PFSK-1 (cell line): ENCODE measurements at regions not wholly inside any gene's neighbourhood (a gene's known extent, or its start where the extent isn't known, plus 50 kb on each side); places are given as distances from the start of the nearest gene placed in this dataset.

Experiments used
- FOXP2 ChIP-seq: optimal IDR thresholded peaks from 2 replicates; pipeline ENCODE3; 2011; ENCODE audit warnings: borderline replicate concordance, control low read depth, inconsistent platforms; ENCODE audit not compliant: insufficient read depth; ENCODE audit errors: extremely low read length, extremely low read depth
- POLR2AphosphoS5 ChIP-seq: IDR thresholded peaks from 2 replicates; pipeline ENCODE4 v1.6.1; 2012; ENCODE audit warnings: low read depth, mild to moderate bottlenecking, control low read depth, low read length, moderate library complexity
- SIN3A ChIP-seq: IDR thresholded peaks from 2 replicates; pipeline ENCODE4 v1.6.1; 2012; ENCODE audit warnings: mild to moderate bottlenecking, low read length, moderate library complexity, borderline replicate concordance; ENCODE audit not compliant: insufficient read depth
- TAF1 ChIP-seq: IDR thresholded peaks from 2 replicates; pipeline ENCODE4 v1.6.1; 2012; ENCODE audit warnings: low read length, control low read depth, borderline replicate concordance; ENCODE audit not compliant: insufficient read depth
- TF ChIP-seq, protein P1 (sequence below), 2 experiments: IDR thresholded peaks; 2 replicates each; pipeline versions ENCODE4 v1.6.1 to v1.8.0; 2011 to 2012; ENCODE audit warnings: low read depth in 2 of 2, low read length in 2 of 2, control low read depth in 1 of 2, inconsistent platforms in 1 of 2, mild to moderate bottlenecking in 1 of 2, moderate library complexity in 1 of 2; ENCODE audit not compliant: insufficient read depth in 1 of 2

DNA sequence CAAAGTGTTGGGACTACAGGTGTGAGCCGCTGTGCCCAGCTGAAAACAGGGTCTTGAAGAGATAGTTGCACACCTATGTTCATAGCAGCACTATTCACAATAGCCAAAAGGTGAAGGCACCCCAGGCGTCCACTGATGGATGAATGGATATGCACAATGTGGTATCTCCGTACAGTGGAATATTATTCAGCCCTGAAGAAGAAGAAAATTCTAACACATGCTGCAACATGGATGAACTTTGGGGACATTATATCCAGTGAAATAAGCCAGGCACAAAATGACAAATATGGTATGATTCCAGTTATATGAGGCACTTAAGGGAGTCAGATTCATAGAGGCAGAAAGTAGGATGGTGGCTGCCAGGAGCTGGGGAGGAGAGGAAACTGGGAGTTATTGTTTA, 137.6 kb upstream of the WNT4 start:
- TF ChIP-seq SIN3A, result no peak
- TF ChIP-seq POLR2AphosphoS5, result no peak
- TF ChIP-seq TAF1, result no peak
- no peak for TF ChIP-seq FOXP2
- TF ChIP-seq, protein P1, sequence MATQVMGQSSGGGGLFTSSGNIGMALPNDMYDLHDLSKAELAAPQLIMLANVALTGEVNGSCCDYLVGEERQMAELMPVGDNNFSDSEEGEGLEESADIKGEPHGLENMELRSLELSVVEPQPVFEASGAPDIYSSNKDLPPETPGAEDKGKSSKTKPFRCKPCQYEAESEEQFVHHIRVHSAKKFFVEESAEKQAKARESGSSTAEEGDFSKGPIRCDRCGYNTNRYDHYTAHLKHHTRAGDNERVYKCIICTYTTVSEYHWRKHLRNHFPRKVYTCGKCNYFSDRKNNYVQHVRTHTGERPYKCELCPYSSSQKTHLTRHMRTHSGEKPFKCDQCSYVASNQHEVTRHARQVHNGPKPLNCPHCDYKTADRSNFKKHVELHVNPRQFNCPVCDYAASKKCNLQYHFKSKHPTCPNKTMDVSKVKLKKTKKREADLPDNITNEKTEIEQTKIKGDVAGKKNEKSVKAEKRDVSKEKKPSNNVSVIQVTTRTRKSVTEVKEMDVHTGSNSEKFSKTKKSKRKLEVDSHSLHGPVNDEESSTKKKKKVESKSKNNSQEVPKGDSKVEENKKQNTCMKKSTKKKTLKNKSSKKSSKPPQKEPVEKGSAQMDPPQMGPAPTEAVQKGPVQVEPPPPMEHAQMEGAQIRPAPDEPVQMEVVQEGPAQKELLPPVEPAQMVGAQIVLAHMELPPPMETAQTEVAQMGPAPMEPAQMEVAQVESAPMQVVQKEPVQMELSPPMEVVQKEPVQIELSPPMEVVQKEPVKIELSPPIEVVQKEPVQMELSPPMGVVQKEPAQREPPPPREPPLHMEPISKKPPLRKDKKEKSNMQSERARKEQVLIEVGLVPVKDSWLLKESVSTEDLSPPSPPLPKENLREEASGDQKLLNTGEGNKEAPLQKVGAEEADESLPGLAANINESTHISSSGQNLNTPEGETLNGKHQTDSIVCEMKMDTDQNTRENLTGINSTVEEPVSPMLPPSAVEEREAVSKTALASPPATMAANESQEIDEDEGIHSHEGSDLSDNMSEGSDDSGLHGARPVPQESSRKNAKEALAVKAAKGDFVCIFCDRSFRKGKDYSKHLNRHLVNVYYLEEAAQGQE (IDR thresholded peaks at IDR 0.05; ENCODE audit: insufficient read depth in 1 of 2, low read depth in 2 of 2, low read length in 2 of 2), result no peak

DNA sequence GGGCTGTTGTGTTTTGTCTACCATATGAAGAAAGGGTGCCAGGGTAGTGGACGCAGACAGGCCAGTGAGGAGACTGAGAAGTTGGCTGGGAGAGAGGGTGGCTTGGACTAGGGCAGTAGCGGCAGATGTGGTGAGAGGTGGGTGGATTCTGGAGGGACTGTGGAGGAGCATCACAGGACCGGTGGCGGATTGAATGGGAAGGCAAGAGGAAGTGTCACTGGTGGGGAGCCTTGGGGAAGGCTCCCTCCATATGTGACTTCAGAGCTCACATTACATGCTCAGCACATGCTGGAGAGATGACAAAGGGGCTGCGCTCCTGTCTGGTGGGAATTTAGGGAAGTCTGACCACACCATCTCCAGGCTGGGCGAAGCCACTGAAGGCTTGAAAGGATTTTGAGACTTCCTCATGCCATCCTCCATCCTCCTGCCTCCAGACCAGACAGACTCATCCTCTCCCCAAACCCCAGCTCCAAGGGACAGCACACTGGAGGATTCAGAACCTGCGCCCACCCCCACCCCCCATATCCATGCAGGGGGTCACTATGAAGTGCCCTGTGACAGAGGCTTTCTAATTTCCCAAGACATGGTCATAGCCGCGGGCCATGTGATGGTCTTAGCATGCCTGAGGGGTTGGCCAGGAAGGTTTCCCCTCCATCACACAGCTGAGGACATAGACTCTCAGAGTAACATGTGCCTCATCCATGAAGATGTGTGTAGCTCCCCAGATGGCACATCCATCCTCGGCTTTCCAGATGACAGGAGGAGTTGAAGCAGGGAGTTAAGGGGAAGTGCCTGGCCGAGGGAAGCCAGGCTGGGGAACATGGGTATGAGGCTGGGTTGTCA, 138.8 kb upstream of the WNT4 start:
- no peak for TF ChIP-seq TAF1
- TF ChIP-seq, protein P1 (IDR thresholded peaks at IDR 0.05; ENCODE audit: insufficient read depth in 1 of 2, low read depth in 2 of 2, low read length in 2 of 2), result no peak
- TF ChIP-seq SIN3A, result no peak
- no peak for TF ChIP-seq POLR2AphosphoS5
- no peak for TF ChIP-seq FOXP2

DNA sequence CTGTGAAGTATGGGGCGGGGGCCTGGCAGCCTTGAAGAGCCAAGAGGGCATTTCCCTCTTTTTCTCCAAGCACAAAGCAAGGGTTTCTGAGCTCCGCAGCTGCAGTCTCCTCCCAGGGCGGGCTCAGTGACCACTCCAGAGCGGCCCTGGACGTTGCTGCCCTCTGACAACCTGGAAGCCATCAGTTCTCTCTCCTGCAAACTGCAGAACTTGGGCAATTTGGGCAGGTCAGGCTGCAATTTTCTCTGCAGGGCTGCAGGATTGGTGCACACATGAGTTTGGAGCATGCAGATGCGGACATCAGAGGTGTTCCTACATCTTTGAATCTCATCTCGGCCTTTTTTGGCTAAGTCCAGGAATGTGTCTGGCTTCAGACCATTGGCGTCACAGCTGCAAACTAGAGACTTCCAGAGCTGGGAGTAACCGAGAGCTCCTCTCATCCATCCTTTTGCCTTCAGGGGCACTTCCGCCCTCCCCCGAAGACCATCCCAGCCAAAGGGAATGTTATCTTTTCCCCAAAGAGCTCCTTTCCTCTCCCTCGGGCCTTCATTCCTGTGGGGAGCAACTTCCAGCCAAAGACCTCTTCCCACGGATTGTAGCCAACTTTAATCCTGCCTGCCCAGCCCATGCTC, 139.6 kb upstream of the WNT4 start:
- no peak for TF ChIP-seq POLR2AphosphoS5

DNA sequence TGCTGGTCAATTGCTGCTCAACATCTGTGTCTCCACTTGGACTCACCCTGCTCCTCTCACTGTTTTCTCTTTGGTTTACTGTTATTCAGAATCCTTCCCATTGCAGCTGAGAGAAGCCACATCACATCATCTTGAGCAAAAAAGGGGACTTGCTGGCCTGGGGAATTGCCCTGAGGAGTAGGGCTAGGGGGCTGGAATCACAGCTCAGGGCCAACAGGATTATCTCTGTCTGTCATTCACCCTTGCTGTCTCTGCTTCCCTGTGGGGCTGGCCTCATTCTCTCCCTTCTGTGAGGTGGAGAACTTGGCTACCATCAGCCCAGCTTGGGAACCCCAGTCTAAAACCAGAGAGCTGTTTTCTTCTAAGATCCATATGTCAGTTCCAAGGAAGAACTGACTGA, 140.7 kb upstream of the WNT4 start:
- TF ChIP-seq, protein P1 (IDR thresholded peaks at IDR 0.05; ENCODE audit: insufficient read depth in 1 of 2, low read depth in 2 of 2, low read length in 2 of 2), result no peak
- no peak for TF ChIP-seq TAF1
- TF ChIP-seq FOXP2, result no peak
- no peak for TF ChIP-seq POLR2AphosphoS5
- TF ChIP-seq SIN3A, result no peak

DNA sequence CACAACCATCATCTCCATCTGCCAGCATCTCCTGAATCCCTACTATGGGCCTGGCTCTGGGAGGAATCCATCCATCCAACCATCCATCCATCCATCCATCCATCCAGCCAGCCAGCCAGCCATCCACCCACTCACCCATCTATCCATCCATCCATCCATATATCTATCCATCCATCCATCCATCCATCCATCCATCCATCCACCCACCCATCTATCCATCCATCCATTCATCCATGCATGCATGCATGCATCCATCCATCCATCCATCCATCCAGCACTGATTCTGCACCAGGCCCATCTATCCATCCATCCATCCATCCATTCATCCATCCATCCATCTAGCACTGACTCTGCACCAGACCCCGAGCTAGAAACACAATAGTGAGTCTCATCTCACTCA, 141.3 kb upstream of the WNT4 start:
- TF ChIP-seq, protein P1 (IDR thresholded peaks at IDR 0.05; ENCODE audit: insufficient read depth in 1 of 2, low read depth in 2 of 2, low read length in 2 of 2), result no peak
- TF ChIP-seq TAF1, result no peak
- TF ChIP-seq FOXP2, result no peak
- TF ChIP-seq SIN3A, result no peak
- TF ChIP-seq POLR2AphosphoS5, result no peak
